ENCODE measurements at regions not wholly inside any gene's neighbourhood (a gene's known extent, or its start where the extent isn't known, plus 50 kb on each side); places are given as distances from the start of the nearest gene placed in this dataset.

- no peak for DNase-seq
Observed at GRCh38 chr20:57838670-57839151, 128.9 kb upstream of the PMEPA1 start.

- no peak for DNase-seq
Observed at GRCh38 chr20:57837208-57838035, 127.6 kb upstream of the PMEPA1 start.

GRCh38 chr20:57835588-57836455 lies 126.0 kb upstream of the PMEPA1 start:
- no peak for DNase-seq

GRCh38 chr20:57835074-57835452 lies 125.2 kb upstream of the PMEPA1 start:
- no peak for DNase-seq

GRCh38 chr20:57834306-57835073 lies 124.7 kb upstream of the PMEPA1 start:
- no peak for DNase-seq

GRCh38 chr20:57831993-57832585 lies 122.3 kb upstream of the PMEPA1 start:
- DNase-seq, result no peak

GRCh38 chr20:57831326-57831992 lies 121.6 kb upstream of the PMEPA1 start:
- no peak for DNase-seq

- no peak for DNase-seq
Observed at GRCh38 chr20:57830515-57830895, 120.7 kb upstream of the PMEPA1 start.

- DNase-seq, result no peak
Observed at GRCh38 chr20:57829805-57830514, 120.1 kb upstream of the PMEPA1 start.

- DNase-seq, result no peak
Observed at GRCh38 chr20:57829336-57829735, 119.5 kb upstream of the PMEPA1 start.

- no peak for DNase-seq
Observed at GRCh38 chr20:57828696-57829095, 118.9 kb upstream of the PMEPA1 start.

- no peak for DNase-seq
Observed at GRCh38 chr20:57826666-57827287, 117.0 kb upstream of the PMEPA1 start.

- no peak for DNase-seq
Observed at GRCh38 chr20:57824909-57825308, 115.1 kb upstream of the PMEPA1 start.

- no peak for DNase-seq
Observed at GRCh38 chr20:57821935-57822334, 112.1 kb upstream of the PMEPA1 start.

GRCh38 chr20:57819691-57820380 lies 110.0 kb upstream of the PMEPA1 start:
- DNase-seq, result no peak

GRCh38 chr20:57819291-57819690 lies 109.5 kb upstream of the PMEPA1 start:
- DNase-seq, result no peak

- DNase-seq, result no peak
Observed at GRCh38 chr20:57818418-57819181, 108.8 kb upstream of the PMEPA1 start.

- no peak for DNase-seq
Observed at GRCh38 chr20:57815405-57815804, 105.6 kb upstream of the PMEPA1 start.

- DNase-seq, result no peak
Observed at GRCh38 chr20:57814529-57814928, 104.7 kb upstream of the PMEPA1 start.

Measured in NCI-H2029 treated with DMSO at 0.1 percent for 48 hours (cell line).